ENCODE measurements at regions not wholly inside any gene's neighbourhood (a gene's known extent, or its start where the extent isn't known, plus 50 kb on each side); places are given as distances from the start of the nearest gene placed in this dataset.

- no peak for DNase-seq (ENCODE audit: low read depth in 2 of 2)
Observed at GRCh38 chr3:99442599-99442998, 195.8 kb upstream of the COL8A1 start.

GRCh38 chr3:99439892-99440291 lies 198.5 kb upstream of the COL8A1 start:
- DNase-seq (ENCODE audit: low read depth in 2 of 2), result peak; percentile 48 to 49

- DNase-seq (ENCODE audit: low read depth in 2 of 2), result no peak
Observed at GRCh38 chr3:99434190-99434589, 204.2 kb upstream of the COL8A1 start.

- no peak for DNase-seq (ENCODE audit: low read depth in 2 of 2)
Observed at GRCh38 chr3:99430348-99431134, 207.9 kb upstream of the COL8A1 start.

- DNase-seq (ENCODE audit: low read depth in 2 of 2), result no peak
Observed at GRCh38 chr3:99429502-99429901, 208.9 kb upstream of the COL8A1 start.

- DNase-seq (ENCODE audit: low read depth in 2 of 2), result no peak
Observed at GRCh38 chr3:99425930-99426329, 212.5 kb upstream of the COL8A1 start.

- peak; percentile 85 to 88 for DNase-seq (ENCODE audit: low read depth in 2 of 2)
Observed at GRCh38 chr3:99419116-99419515, 219.3 kb upstream of the COL8A1 start.

GRCh38 chr3:99418709-99419108 lies 219.7 kb upstream of the COL8A1 start:
- DNase-seq (ENCODE audit: low read depth in 2 of 2), result no peak

- DNase-seq (ENCODE audit: low read depth in 2 of 2), result no peak
Observed at GRCh38 chr3:99418209-99418635, 220.2 kb upstream of the COL8A1 start.

GRCh38 chr3:99413504-99413903 lies 224.9 kb upstream of the COL8A1 start:
- DNase-seq (ENCODE audit: low read depth in 2 of 2), result peak; percentile 58 to 59

GRCh38 chr3:99410789-99411311 lies 227.5 kb upstream of the COL8A1 start:
- DNase-seq (ENCODE audit: low read depth in 2 of 2), result peak; percentile 94 to 95

GRCh38 chr3:99409961-99410360 lies 228.4 kb upstream of the COL8A1 start:
- DNase-seq (ENCODE audit: low read depth in 2 of 2), result no peak

GRCh38 chr3:99407257-99407656 lies 231.1 kb upstream of the COL8A1 start:
- DNase-seq (ENCODE audit: low read depth in 2 of 2), result peak in 1 of 2 experiments; percentile 39

- no peak for DNase-seq (ENCODE audit: low read depth in 2 of 2)
Observed at GRCh38 chr3:99402755-99403154, 235.6 kb upstream of the COL8A1 start.

GRCh38 chr3:99400352-99400751 lies 238.0 kb upstream of the COL8A1 start:
- no peak for DNase-seq (ENCODE audit: low read depth in 2 of 2)

GRCh38 chr3:99396651-99397275 lies 241.6 kb upstream of the COL8A1 start:
- peak; percentile 92 to 93 for DNase-seq (ENCODE audit: low read depth in 2 of 2)

- peak; percentile 95 for DNase-seq (ENCODE audit: low read depth in 2 of 2)
Observed at GRCh38 chr3:99394831-99395778, 243.3 kb upstream of the COL8A1 start.

GRCh38 chr3:99393961-99394360 lies 244.4 kb upstream of the COL8A1 start:
- no peak for DNase-seq (ENCODE audit: low read depth in 2 of 2)

GRCh38 chr3:99388780-99389179 lies 249.6 kb upstream of the COL8A1 start:
- peak; percentile 73 to 77 for DNase-seq (ENCODE audit: low read depth in 2 of 2)

GRCh38 chr3:99384596-99384995 lies 253.8 kb upstream of the COL8A1 start:
- no peak for DNase-seq (ENCODE audit: low read depth in 2 of 2)

- DNase-seq (ENCODE audit: low read depth in 2 of 2), result no peak
Observed at GRCh38 chr3:99376926-99377325, 261.5 kb upstream of the COL8A1 start.

- no peak for DNase-seq (ENCODE audit: low read depth in 2 of 2)
Observed at GRCh38 chr3:99373846-99374210, 264.6 kb upstream of the COL8A1 start.

All from fibroblast of skin of left quadriceps (primary cell).